Activated naive CD8-positive, alpha-beta T cell treated with anti-CD3 and anti-CD28 coated beads, Interleukin-2, amount 50 U/mL, for 24 hours (primary cell): ENCODE measurements at regions not wholly inside any gene's neighbourhood (a gene's known extent, or its start where the extent isn't known, plus 50 kb on each side); places are given as distances from the start of the nearest gene placed in this dataset.

Experiments used
- ATAC-seq: fragments of 150-1000 bp; cut with Tn5 transposase; one replicate; pipeline ENCODE4 v1.10.0; 2021
- DNase-seq: peaks from one replicate; pipeline ENCODE4 v3.0.0; 2021
- H3K27ac Mint-ChIP-seq: one replicate; pipeline ENCODE4 v1.8.0; 2021; ENCODE audit warnings: mild to moderate bottlenecking, mixed read lengths
- H3K27me3 Mint-ChIP-seq: one replicate; pipeline ENCODE4 v1.8.0; 2021; ENCODE audit warnings: mixed read lengths
- H3K36me3 Mint-ChIP-seq: one replicate; pipeline ENCODE4 v1.8.0; 2021; ENCODE audit warnings: low read depth, mixed read lengths
- H3K4me1 Mint-ChIP-seq: one replicate; pipeline ENCODE4 v1.8.0; 2021; ENCODE audit warnings: mixed read lengths
- H3K4me3 Mint-ChIP-seq: one replicate; pipeline ENCODE4 v1.8.0; 2021; ENCODE audit warnings: mild to moderate bottlenecking, moderate library complexity, mixed read lengths
- H3K9me3 Mint-ChIP-seq: one replicate; pipeline ENCODE4 v1.8.0; 2021; ENCODE audit warnings: mixed read lengths

DNA sequence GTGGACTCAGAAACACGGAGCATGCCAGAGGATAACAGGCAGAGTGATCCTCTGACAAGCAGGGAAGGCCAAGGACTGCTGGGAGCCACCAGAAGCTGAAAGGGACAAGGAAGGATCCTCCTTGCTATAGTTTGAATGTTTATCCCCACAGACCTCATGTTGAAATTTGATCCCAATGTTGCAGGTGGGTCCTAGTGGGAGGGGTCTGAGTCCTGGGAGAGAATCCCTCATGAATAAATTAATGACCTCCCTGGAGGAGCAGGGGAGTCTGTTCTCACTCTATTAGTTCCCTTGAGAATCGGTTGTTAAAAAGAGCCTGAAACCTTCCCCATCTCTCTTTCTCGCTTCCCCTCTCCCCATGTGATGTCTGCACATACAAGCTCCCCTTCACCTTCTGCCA lies 124.4 kb downstream of the FBXO15 start:
- Mint-ChIP-seq H3K27me3 (peaks cover 28% of the 10 kb centered on the region), H3K9me3 (no peaks in the 10 kb centered on the region), H3K4me1 (no peaks in the 10 kb centered on the region), H3K36me3 (no peaks in the 10 kb centered on the region), H3K27ac (no peak overlapping the region), H3K4me3 (no peak overlapping the region)
- ATAC-seq (no peak), DNase-seq (no peak)

DNA sequence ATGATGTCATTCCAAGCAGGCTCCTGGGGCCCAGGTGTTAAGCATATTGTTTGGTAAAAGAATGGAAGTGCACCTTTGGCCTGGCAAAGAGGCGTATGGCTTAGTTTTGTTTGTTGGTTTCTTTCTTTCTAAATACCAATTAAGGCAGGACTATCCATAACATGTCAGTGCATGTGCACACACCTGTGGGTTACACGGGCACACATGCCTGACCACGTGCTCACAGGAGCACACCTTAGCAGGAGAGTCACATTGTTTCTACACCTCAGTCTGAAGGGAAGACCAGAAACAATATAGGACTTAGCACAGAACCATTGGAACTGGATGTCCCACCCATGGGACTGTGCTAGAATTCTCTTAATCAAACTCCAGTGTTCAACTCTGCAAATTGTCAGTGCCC lies 127.8 kb downstream of the FBXO15 start:
- Mint-ChIP-seq H3K4me1 (no peaks in the 10 kb centered on the region), H3K4me3 (no peak overlapping the region), H3K9me3 (no peaks in the 10 kb centered on the region), H3K36me3 (no peaks in the 10 kb centered on the region), H3K27ac (no peak overlapping the region), H3K27me3 (peaks cover 14% of the 10 kb centered on the region)
- DNase-seq (no peak), ATAC-seq (no peak)

DNA sequence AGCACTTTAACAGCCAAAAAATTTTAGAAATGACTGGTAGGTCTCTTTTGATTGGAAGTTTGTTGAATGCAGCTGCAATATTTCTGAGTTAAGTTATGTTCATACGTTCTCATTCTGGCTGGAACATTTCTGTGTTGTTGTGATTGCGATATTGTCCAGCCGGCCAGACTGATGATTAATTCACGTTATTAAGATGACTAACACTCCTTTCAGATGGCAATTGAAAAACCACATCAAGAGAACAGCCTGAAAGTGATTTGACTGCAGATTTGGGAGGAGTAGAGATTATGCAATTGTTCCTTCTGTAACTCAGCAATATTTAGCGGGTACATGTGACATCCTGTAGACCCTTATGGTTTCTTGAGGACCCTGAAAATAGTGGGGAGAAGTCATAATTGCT lies 133.7 kb downstream of the FBXO15 start:
- DNase-seq (no peak), ATAC-seq (no peak)
- Mint-ChIP-seq H3K4me3 (no peak overlapping the region), H3K9me3 (no peaks in the 10 kb centered on the region), H3K36me3 (no peaks in the 10 kb centered on the region), H3K27ac (no peak overlapping the region), H3K27me3 (peaks cover 5% of the 10 kb centered on the region), H3K4me1 (no peaks in the 10 kb centered on the region)

DNA sequence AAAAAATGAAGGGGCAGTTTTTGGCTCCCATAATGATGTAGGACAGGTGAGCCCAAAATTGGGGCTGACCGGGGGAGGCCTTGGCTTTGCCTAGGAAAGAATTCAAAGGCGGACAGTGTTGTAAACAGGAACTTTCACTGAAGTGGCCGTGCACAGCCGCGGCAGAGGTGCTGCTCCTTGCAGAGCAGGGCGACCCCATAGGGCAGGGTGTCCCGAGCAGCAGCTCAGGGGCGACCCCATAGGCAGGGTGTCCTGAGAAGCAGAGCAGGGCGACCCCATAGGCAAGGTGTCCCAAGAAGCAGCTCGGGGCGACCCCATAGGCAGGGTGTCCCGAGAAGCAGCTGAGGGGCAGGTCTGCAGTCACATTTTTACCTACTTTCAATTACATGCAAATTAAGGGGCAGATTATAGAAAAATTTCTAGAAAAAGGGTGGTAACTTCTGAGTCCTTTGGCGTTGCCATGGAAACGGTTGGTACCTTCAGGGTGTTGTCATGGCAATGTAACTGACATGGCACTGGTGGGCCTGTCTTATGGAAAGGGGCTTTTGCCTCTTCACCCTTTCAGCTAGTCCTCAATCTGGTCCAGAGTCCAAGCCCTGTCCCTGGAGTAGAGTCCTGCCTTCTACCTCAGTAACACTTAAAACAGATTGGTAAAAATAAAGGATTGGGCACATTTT lies 134.5 kb downstream of the FBXO15 start:
- H3K4me1 Mint-ChIP-seq: no peaks in the 10 kb centered on the region
- no peaks in the 10 kb centered on the region for H3K36me3 Mint-ChIP-seq
- H3K9me3 Mint-ChIP-seq: no peaks in the 10 kb centered on the region
- H3K4me3 Mint-ChIP-seq: no peak overlapping the region
- peaks cover 3% of the 10 kb centered on the region for H3K27me3 Mint-ChIP-seq
- H3K27ac Mint-ChIP-seq: no peak overlapping the region
- ATAC-seq: no peak
- no peak for DNase-seq

DNA sequence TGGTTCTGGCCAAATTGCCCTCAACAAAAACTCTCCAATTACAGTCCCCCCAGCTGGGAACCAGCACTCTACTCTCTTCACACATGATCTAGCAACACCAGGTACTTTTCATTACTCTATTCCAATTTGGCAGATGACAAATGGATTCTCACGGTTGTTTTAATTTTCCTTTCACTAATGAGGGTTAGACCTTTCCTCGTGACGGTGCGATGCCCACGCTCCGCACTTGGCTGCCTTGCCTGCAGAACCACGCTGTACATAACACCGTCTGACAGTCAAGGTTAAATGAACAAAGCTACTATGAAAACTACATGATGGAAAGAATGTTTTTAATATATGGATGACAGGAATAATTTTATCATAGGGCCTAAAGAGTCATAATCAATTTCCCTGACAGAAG lies 141.5 kb downstream of the FBXO15 start:
- no peak overlapping the region for H3K27ac Mint-ChIP-seq
- ATAC-seq (no peak), DNase-seq (no peak)
- no peak overlapping the region for H3K4me3 Mint-ChIP-seq
- no peaks in the 10 kb centered on the region for H3K36me3 Mint-ChIP-seq
- H3K4me1 Mint-ChIP-seq: no peaks in the 10 kb centered on the region
- no peaks in the 10 kb centered on the region for H3K9me3 Mint-ChIP-seq
- no peaks in the 10 kb centered on the region for H3K27me3 Mint-ChIP-seq

DNA sequence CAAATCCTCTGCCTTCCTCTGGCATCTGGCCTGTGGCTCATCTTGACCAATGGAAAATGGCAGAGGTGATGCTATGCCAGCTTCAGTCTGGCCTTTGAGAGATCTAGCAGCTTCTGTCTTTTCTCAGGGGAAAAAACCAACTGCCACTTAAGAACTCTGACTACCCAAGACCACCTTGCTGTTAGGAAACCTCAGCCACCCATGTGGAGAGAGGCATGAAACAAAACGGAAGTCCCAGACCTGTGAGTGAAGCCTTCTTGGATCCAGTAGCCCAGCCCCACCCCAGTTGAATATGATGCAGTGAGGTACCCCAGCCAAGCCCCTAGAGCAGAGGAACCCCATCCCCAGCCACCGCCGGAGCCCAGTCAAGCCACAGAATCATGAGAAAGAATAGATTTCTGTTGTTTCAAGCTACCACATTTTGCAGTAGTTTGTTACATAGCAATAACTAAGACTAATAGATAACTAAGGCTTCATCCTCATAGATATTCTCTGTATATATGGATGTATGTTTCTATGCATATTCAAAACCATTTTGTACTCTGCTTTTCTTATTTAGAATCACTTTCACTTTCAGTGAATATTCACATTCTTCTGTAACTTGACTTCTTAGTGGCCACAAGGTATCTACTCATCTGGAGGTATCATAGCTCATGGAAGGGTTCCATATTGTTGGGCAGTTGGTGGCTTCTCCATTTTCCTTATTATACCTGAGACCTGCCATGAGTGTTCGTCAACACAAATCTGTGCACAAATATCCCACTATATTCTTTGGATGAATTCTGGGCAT lies 142.1 kb downstream of the FBXO15 start:
- ATAC-seq: no peak
- H3K9me3 Mint-ChIP-seq: no peaks in the 10 kb centered on the region
- no peaks in the 10 kb centered on the region for H3K27me3 Mint-ChIP-seq
- no peak overlapping the region for H3K27ac Mint-ChIP-seq
- DNase-seq: no peak
- H3K4me3 Mint-ChIP-seq: no peak overlapping the region
- no peaks in the 10 kb centered on the region for H3K36me3 Mint-ChIP-seq
- no peaks in the 10 kb centered on the region for H3K4me1 Mint-ChIP-seq

DNA sequence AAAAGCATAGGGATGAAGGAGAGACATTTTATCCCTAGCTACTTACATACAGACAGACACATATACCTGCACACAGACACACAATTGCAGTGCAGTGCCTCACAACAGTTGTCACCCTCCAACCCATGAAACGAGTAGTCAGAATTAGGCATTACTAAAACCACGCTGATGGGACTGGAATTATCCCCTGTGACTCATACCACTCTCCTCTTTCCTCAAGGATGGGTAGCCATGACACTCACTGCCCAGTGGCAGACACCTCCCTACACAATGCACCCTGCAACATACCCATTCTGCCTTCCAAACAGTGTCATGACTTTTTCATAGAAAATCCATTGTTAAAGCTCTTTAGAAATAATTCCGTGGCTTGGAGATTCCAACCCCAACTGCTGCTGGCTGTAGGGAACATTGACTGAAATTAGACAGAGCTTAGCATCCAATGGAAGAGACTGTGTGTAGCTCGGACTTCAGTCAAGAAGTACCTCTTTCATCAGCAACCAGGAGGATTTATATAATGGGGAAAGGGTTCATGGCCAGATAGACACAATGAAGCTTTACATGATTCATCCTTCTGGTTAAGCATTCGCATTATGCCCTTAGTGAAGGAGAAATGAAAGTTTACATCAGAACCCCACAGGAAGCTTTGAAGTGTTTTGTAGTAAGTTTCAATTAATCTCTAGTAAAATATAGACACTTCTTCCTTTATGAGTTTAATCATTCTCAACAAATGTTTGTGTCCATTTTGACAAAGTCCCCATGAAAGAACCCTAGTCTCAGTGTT lies 155.2 kb downstream of the FBXO15 start:
- no peak for ATAC-seq

DNA sequence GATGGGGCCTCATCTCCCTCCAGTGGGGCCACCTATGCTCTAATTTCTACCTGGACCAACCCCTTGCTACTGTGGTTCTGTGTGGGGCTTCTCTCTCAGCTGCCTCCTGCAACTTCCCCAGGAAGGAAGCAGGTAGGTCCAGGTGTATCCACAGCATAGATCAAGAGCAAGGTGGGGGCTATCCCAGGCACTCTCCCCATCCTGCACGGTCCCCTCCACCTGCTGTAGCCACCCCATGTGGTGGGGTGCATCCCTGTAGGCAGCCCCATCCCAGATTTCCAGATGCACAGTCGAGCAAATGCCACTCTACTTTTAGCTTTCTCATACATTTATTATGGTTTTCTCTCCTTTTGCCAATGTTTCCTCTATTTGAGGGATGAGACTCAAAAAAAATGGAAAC lies 156.1 kb downstream of the FBXO15 start:
- H3K9me3 Mint-ChIP-seq: no peaks in the 10 kb centered on the region
- no peak for DNase-seq
- peaks cover 4% of the 10 kb centered on the region for H3K4me1 Mint-ChIP-seq
- no peak for ATAC-seq
- H3K4me3 Mint-ChIP-seq: no peak overlapping the region
- H3K36me3 Mint-ChIP-seq: no peaks in the 10 kb centered on the region
- peaks cover 5% of the 10 kb centered on the region for H3K27me3 Mint-ChIP-seq
- H3K27ac Mint-ChIP-seq: no peak overlapping the region

More for the DNA sequence above, 155.2 kb downstream of the FBXO15 start:
- Mint-ChIP-seq H3K27ac (no peak overlapping the region), H3K4me1 (peaks cover 4% of the 10 kb centered on the region), H3K4me3 (no peak overlapping the region), H3K27me3 (peaks cover 5% of the 10 kb centered on the region), H3K36me3 (peaks cover 2% of the 10 kb centered on the region), H3K9me3 (peaks cover 6% of the 10 kb centered on the region)
- DNase-seq: no peak

DNA sequence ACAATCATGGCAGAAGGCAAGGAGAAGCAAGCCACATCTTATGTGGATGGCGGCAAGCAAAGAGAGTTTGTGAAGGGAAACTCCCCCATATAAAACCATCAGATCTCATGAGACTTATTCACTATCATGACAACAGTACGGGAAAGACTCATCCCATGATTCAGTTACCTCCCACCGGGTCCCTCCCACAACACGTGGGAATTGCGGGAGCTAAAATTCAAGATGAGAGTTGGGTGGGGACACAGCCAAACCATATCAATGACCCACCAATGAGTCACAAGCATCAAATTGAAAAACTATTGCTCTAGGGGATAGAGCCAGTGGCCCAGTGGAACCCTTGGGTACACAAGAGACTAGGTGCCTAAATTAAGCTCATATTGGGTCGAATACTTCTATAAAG lies 157.4 kb downstream of the FBXO15 start:
- Mint-ChIP-seq H3K27ac (no peak overlapping the region), H3K27me3 (peaks cover 5% of the 10 kb centered on the region), H3K4me3 (no peak overlapping the region), H3K36me3 (no peaks in the 10 kb centered on the region), H3K9me3 (no peaks in the 10 kb centered on the region), H3K4me1 (peaks cover 4% of the 10 kb centered on the region)
- ATAC-seq: no peak
- DNase-seq: no peak

DNA sequence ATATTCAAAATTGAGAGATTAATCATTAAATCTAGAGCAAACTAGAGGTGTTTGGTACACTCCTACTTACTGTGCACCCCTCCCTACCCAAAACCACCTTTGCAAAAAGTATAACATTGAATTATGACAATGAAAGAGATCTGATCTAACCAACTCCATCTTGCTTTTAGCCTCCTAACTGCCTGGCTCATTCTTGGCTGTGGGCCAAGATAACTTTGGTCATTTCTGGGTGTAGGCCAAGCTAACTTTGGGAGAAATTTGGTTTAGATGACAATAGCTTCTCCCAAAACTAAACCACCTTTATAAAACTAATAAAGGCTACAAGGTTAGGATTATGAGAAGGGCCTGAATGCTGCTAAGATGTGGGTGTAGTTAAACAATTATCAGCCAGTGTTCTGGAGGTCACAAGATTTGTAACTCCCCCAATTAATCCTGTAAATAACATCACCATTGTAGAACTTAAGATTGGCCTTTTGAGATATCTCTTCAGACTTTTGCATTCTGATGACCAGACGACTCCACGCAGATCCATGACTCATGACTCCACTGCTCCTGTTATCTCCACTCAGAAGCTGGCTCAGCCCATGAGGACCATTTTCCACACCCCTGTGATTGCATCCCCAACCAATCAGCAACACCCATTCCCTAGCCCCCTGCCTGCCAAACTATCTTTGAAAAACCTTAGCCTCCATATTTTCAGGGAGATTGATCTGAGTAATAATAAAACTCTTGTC lies 160.2 kb downstream of the FBXO15 start:
- Mint-ChIP-seq H3K27me3 (peaks cover 5% of the 10 kb centered on the region), H3K4me1 (peaks cover under 1% of the 10 kb centered on the region), H3K4me3 (no peak overlapping the region), H3K9me3 (no peaks in the 10 kb centered on the region), H3K27ac (no peak overlapping the region), H3K36me3 (no peaks in the 10 kb centered on the region)
- no peak for DNase-seq
- no peak for ATAC-seq

DNA sequence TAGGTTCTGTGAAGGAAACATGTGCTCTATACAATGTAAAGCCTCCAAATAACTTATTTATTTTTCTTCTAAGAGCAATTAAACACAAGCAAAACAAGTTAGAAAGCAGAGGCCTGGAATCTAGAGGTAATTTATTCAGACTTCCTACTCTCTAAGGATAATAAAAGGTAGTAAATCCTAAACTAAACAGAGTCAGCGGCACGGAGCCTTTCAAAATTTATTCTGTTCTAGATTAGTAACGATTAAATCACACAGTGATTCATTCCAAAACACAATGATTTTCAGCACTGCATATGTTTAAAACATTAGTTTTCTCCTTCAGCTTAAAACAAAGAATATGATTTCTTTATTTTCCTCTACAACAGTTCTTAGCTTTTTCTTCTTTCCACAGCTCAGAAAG lies 160.9 kb downstream of the FBXO15 start:
- no peaks in the 10 kb centered on the region for H3K36me3 Mint-ChIP-seq
- H3K27ac Mint-ChIP-seq: no peak overlapping the region
- peaks cover 3% of the 10 kb centered on the region for H3K27me3 Mint-ChIP-seq
- no peaks in the 10 kb centered on the region for H3K4me1 Mint-ChIP-seq
- no peak for DNase-seq
- no peak overlapping the region for H3K4me3 Mint-ChIP-seq
- no peak for ATAC-seq
- H3K9me3 Mint-ChIP-seq: no peaks in the 10 kb centered on the region

DNA sequence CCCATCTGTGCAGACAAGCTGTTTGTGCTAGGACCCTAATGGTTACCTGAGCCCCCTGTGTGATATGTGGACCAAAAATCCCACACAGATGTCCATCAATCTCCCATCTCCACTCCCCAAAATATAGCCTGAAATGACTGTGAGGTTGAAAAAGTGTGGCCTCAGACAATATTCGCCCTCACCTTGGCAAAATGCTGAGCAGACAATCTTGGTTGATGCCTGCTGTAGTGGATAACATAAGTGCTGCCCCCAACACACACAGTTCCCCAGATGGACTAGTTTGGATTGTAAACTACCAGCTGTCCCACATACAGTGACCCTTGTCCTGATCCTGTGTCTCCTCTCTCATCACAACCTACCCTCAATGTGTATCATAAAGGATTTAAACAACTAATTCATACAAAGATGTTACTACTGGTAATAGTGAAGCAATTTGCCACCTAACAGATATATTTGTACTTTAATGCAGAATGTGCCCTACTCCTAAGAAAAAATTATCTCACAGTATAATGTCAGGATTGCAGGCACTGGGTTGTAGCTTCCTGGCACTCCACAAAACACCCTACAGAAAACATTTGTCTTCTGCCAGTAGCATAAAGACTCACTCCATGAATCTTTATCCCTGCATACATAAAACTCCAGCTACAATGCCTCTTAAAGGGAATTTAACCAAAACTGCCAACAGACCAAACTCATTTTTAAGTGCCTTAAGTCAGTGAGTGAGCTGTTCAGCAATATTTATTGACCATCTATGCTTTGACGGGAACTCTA lies 161.6 kb downstream of the FBXO15 start:
- H3K9me3 Mint-ChIP-seq: no peaks in the 10 kb centered on the region
- ATAC-seq (no peak), DNase-seq (no peak)
- no peaks in the 10 kb centered on the region for H3K36me3 Mint-ChIP-seq
- H3K4me3 Mint-ChIP-seq: no peak overlapping the region
- no peak overlapping the region for H3K27ac Mint-ChIP-seq
- H3K4me1 Mint-ChIP-seq: no peaks in the 10 kb centered on the region
- peaks cover 3% of the 10 kb centered on the region for H3K27me3 Mint-ChIP-seq

DNA sequence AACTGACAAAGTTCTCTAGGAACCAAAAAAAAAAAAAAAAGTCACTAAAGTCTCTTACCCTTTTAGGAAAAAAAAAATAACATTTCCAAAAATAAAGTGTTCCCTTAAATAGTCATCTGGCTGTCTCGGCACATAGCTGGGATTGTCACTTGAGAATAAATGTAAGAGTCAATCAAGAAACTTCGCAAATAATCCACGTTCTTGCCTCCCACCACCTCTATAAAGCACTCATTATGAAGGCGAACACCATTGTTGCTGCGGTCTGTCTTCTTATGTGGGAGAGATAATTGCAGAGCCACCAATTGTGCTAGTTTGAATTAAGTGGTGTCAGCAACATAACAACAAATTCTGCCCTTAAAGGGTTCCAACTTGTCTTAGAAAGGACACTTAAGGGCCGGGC lies 163.7 kb downstream of the FBXO15 start:
- Mint-ChIP-seq H3K9me3 (no peaks in the 10 kb centered on the region), H3K36me3 (no peaks in the 10 kb centered on the region), H3K4me3 (no peak overlapping the region), H3K27ac (no peak overlapping the region), H3K27me3 (peaks cover 5% of the 10 kb centered on the region), H3K4me1 (no peaks in the 10 kb centered on the region)
- ATAC-seq (no peak), DNase-seq (no peak)

DNA sequence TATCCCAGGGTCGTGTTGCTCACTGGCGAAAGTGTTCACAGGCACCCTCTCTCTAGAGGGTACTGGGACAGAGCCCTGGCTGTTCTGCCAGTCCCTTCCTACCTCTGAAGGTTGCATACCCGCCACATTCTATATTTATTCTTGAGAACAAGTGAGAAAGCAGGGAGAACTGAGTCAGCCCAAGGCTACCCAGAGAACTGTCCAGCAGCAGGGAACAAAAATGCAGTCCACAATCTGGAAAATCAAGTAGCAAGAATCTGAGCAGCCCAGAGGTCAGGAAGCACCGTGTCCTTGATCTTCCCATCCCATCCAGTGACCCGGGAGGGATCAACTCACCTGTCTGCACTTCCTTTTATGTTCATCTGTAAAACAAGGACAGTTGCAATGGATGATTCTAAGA lies 164.1 kb downstream of the FBXO15 start:
- no peak for DNase-seq
- Mint-ChIP-seq H3K9me3 (no peaks in the 10 kb centered on the region), H3K36me3 (no peaks in the 10 kb centered on the region), H3K4me3 (no peak overlapping the region), H3K27ac (no peak overlapping the region), H3K4me1 (no peaks in the 10 kb centered on the region), H3K27me3 (peaks cover 5% of the 10 kb centered on the region)
- ATAC-seq: no peak
